ENCODE measurements at regions not wholly inside any gene's neighbourhood (a gene's known extent, or its start where the extent isn't known, plus 50 kb on each side); places are given as distances from the start of the nearest gene placed in this dataset.

GRCh38 chr20:24818056-24818455, 131.0 kb upstream of the CST7 start:
- Histone ChIP-seq H3K36me3 (replicated peaks; ENCODE audit: insufficient read depth, low read length) (no peaks in the 10 kb centered on the region), H3K4me2 (ENCODE audit: low read depth, low read length) (no peak overlapping the region), H3F3A (ENCODE audit: insufficient read depth, low read length) (no peaks in the 10 kb centered on the region), H3K9me2 (replicated peaks; ENCODE audit: insufficient read depth, low read length) (no peaks in the 10 kb centered on the region), H3K9me3 (replicated peaks; ENCODE audit: insufficient read depth, low read length) (no peaks in the 10 kb centered on the region), H3K4me3 (ENCODE audit: low read length) (no peak overlapping the region), H2AFZ (ENCODE audit: low read length) (no peak overlapping the region), H3K79me2 (ENCODE audit: low read length) (no peaks in the 10 kb centered on the region), H3K9ac (ENCODE audit: low read length) (no peak overlapping the region), H3K27ac (ENCODE audit: low read length) (no peak overlapping the region), H3K27me3 (replicated peaks; ENCODE audit: insufficient read depth, low read length) (no peaks in the 10 kb centered on the region), H3K4me1 (ENCODE audit: low read length) (peaks cover 4% of the 10 kb centered on the region; the same call in 1 of the 2 replicates), H4K20me1 (ENCODE audit: insufficient read depth, low read length) (no peaks in the 10 kb centered on the region)
- no peak for DNase-seq
- TF ChIP-seq CTCF (IDR thresholded peaks at IDR 0.05; ENCODE audit: low read length) (no peak), EZH2phosphoT487 (IDR thresholded peaks at IDR 0.05; ENCODE audit: low read length) (no peak), EZH2 (optimal IDR thresholded peaks at IDR 0.05; ENCODE audit: low read depth, low read length) (no peak)

- no peak overlapping the region for H3K4me3 ChIP-seq (ENCODE audit: low read length)
- H3K9me2 ChIP-seq (replicated peaks; ENCODE audit: insufficient read depth, low read length) = no peaks in the 10 kb centered on the region
- H3K36me3 ChIP-seq (replicated peaks; ENCODE audit: insufficient read depth, low read length) = no peaks in the 10 kb centered on the region
- H3K9me3 ChIP-seq (replicated peaks; ENCODE audit: insufficient read depth, low read length) = no peaks in the 10 kb centered on the region
- DNase-seq = no peak
- no peak overlapping the region for H3K27ac ChIP-seq (ENCODE audit: low read length)
- no peaks in the 10 kb centered on the region for H3F3A ChIP-seq (ENCODE audit: insufficient read depth, low read length)
- TF ChIP-seq EZH2 (optimal IDR thresholded peaks at IDR 0.05; ENCODE audit: low read depth, low read length) (no peak), CTCF (IDR thresholded peaks at IDR 0.05; ENCODE audit: low read length) (no peak), EZH2phosphoT487 (IDR thresholded peaks at IDR 0.05; ENCODE audit: low read length) (no peak)
- no peaks in the 10 kb centered on the region for H3K79me2 ChIP-seq (ENCODE audit: low read length)
- no peak overlapping the region for H2AFZ ChIP-seq (ENCODE audit: low read length)
- H3K9ac ChIP-seq (ENCODE audit: low read length) = no peak overlapping the region
- no peaks in the 10 kb centered on the region for H3K27me3 ChIP-seq (replicated peaks; ENCODE audit: insufficient read depth, low read length)
- H4K20me1 ChIP-seq (ENCODE audit: insufficient read depth, low read length) = no peaks in the 10 kb centered on the region
- no peak overlapping the region for H3K4me2 ChIP-seq (ENCODE audit: low read depth, low read length)
- peaks cover 4% of the 10 kb centered on the region; the same call in 1 of the 2 replicates for H3K4me1 ChIP-seq (ENCODE audit: low read length)
Observed at GRCh38 chr20:24819331-24819965, 129.6 kb upstream of the CST7 start.

GRCh38 chr20:24820345-24820744, 128.7 kb upstream of the CST7 start:
- Histone ChIP-seq H3K27me3 (replicated peaks; ENCODE audit: insufficient read depth, low read length) (no peaks in the 10 kb centered on the region), H2AFZ (ENCODE audit: low read length) (no peak overlapping the region), H3K36me3 (replicated peaks; ENCODE audit: insufficient read depth, low read length) (no peaks in the 10 kb centered on the region), H3K9me3 (replicated peaks; ENCODE audit: insufficient read depth, low read length) (no peaks in the 10 kb centered on the region), H3K79me2 (ENCODE audit: low read length) (no peaks in the 10 kb centered on the region), H3K4me3 (ENCODE audit: low read length) (no peak overlapping the region), H3K4me2 (ENCODE audit: low read depth, low read length) (no peak overlapping the region), H3K9me2 (replicated peaks; ENCODE audit: insufficient read depth, low read length) (no peaks in the 10 kb centered on the region), H3F3A (ENCODE audit: insufficient read depth, low read length) (no peaks in the 10 kb centered on the region), H3K9ac (ENCODE audit: low read length) (no peak overlapping the region), H3K27ac (ENCODE audit: low read length) (no peak overlapping the region), H4K20me1 (ENCODE audit: insufficient read depth, low read length) (no peaks in the 10 kb centered on the region), H3K4me1 (ENCODE audit: low read length) (peaks cover 4% of the 10 kb centered on the region; the same call in 1 of the 2 replicates)
- DNase-seq = no peak
- TF ChIP-seq EZH2 (optimal IDR thresholded peaks at IDR 0.05; ENCODE audit: low read depth, low read length) (no peak), EZH2phosphoT487 (IDR thresholded peaks at IDR 0.05; ENCODE audit: low read length) (no peak), CTCF (IDR thresholded peaks at IDR 0.05; ENCODE audit: low read length) (no peak)
